ENCODE measurements at regions not wholly inside any gene's neighbourhood (a gene's known extent, or its start where the extent isn't known, plus 50 kb on each side); places are given as distances from the start of the nearest gene placed in this dataset.
"Not testable (repeated sequence)": the region's sequence is repeated elsewhere in the genome, so short reads cannot be mapped to it uniquely, and the experiment has no call there.

- Histone ChIP-seq H3K36me3 (ENCODE audit: control insufficient read depth, insufficient read depth, low read length) (no peaks in the 10 kb centered on the region), H3K4me3 (ENCODE audit: low read depth, low read length) (no peak overlapping the region), H3K27me3 (ENCODE audit: control insufficient read depth, insufficient read depth, low read length) (peaks cover 3% of the 10 kb centered on the region)
- ChIA-PET CTCF (interaction anchor here (1.1 kb wide), 1 partner anchor 20 kb away, joined by 4 read pairs; no protein-coding TSS in a partner anchor), POLR2A (no interaction called here)
- DNase-seq (ENCODE audit: low read depth) = no peak
- TF ChIP-seq, protein P1, sequence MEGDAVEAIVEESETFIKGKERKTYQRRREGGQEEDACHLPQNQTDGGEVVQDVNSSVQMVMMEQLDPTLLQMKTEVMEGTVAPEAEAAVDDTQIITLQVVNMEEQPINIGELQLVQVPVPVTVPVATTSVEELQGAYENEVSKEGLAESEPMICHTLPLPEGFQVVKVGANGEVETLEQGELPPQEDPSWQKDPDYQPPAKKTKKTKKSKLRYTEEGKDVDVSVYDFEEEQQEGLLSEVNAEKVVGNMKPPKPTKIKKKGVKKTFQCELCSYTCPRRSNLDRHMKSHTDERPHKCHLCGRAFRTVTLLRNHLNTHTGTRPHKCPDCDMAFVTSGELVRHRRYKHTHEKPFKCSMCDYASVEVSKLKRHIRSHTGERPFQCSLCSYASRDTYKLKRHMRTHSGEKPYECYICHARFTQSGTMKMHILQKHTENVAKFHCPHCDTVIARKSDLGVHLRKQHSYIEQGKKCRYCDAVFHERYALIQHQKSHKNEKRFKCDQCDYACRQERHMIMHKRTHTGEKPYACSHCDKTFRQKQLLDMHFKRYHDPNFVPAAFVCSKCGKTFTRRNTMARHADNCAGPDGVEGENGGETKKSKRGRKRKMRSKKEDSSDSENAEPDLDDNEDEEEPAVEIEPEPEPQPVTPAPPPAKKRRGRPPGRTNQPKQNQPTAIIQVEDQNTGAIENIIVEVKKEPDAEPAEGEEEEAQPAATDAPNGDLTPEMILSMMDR (IDR thresholded peaks at IDR 0.05; ENCODE audit: insufficient read depth, low read depth, low read length) = no peak
Observed at GRCh38 chr13:43946281-43946680, 66.6 kb downstream of the LACC1 start.

DNA sequence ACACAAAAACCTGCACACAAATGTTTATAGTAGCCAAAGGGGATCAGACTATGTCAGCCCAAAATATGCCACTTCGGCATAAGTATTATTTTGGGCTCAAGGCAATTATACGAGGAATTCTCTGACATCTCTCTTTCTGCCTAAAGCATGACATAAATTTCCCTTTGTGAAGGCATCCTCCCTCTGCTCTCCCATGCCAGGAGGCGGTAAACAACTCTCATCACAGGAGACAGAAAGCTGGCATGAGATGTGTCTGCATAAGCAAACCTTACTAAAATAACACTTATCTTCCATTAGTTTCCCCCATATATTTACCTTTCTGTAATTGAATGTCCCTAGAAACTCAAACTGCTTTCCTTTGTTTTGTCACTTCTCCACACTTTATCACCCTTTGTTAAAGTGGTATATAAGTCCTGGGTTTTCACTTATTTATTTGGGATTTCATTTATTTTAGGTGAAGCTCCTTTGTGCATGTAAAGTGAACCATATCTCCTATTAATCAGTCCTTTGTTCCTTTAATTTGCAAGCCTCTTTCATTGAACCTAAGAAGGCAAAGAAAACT lies 68.3 kb downstream of the LACC1 start:
- no peak for DNase-seq (ENCODE audit: low read depth)
- H3K36me3 ChIP-seq (ENCODE audit: control insufficient read depth, insufficient read depth, low read length) = no peaks in the 10 kb centered on the region
- no peak overlapping the region for H3K4me3 ChIP-seq (ENCODE audit: low read depth, low read length)
- peaks cover 1% of the 10 kb centered on the region; the same call in 1 of the 2 replicates for H3K27me3 ChIP-seq (ENCODE audit: control insufficient read depth, insufficient read depth, low read length)
- TF ChIP-seq, protein P1 (IDR thresholded peaks at IDR 0.05; ENCODE audit: insufficient read depth, low read depth, low read length) = no peak
- CTCF ChIA-PET = no interaction called here
- POLR2A ChIA-PET = no interaction called here

DNA sequence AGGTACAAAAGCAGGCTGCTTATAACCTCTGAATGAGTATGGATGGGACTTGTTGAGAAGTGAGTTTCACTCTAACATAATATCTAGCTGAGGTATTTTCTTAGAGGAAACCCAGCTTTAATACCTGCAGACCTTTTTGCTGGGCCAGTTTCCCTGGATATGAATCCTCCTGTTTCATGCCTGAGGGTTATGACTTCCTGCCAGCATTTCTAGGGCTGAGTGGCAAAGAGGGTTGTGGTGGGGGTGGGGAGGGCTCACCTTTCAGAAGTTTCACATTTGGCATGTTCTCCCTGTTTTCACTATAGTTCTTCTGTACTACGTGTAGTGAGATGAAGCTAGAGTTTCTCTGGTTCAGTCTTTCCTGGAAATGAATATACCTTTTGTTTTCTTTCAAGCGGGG lies 73.7 kb downstream of the LACC1 start:
- TF ChIP-seq, protein P1 (IDR thresholded peaks at IDR 0.05; ENCODE audit: insufficient read depth, low read depth, low read length) = no peak
- CTCF ChIA-PET = no interaction called here
- H3K27me3 ChIP-seq (ENCODE audit: control insufficient read depth, insufficient read depth, low read length) = peaks cover 2% of the 10 kb centered on the region

GRCh38 chr13:43956975-43957374 lies 77.3 kb downstream of the LACC1 start:
- CTCF ChIA-PET = interaction anchor here (2.2 kb wide), 1 partner anchor 8 kb away, joined by 4 read pairs; no protein-coding TSS in a partner anchor
- H3K4me3 ChIP-seq (ENCODE audit: low read depth, low read length); DNase-seq (ENCODE audit: low read depth); H3K36me3 ChIP-seq (ENCODE audit: control insufficient read depth, insufficient read depth, low read length); POLR2A ChIA-PET; H3K27me3 ChIP-seq (ENCODE audit: control insufficient read depth, insufficient read depth, low read length): not testable (repeated sequence)

More for the DNA sequence above, 73.7 kb downstream of the LACC1 start:
- DNase-seq (ENCODE audit: low read depth) = no peak
- H3K36me3 ChIP-seq (ENCODE audit: control insufficient read depth, insufficient read depth, low read length) = no peaks in the 10 kb centered on the region
- H3K4me3 ChIP-seq (ENCODE audit: low read depth, low read length) = no peak overlapping the region
- POLR2A ChIA-PET = no interaction called here

GRCh38 chr13:43959291-43959690 lies 79.6 kb downstream of the LACC1 start:
- TF ChIP-seq, protein P1 (IDR thresholded peaks at IDR 0.05; ENCODE audit: insufficient read depth, low read depth, low read length) = no peak
- ChIA-PET POLR2A (no interaction called here), CTCF (no interaction called here)
- H3K27me3 ChIP-seq (ENCODE audit: control insufficient read depth, insufficient read depth, low read length) = peaks cover 2% of the 10 kb centered on the region
- H3K4me3 ChIP-seq (ENCODE audit: low read depth, low read length) = no peak overlapping the region
- no peak for DNase-seq (ENCODE audit: low read depth)
- no peaks in the 10 kb centered on the region for H3K36me3 ChIP-seq (ENCODE audit: control insufficient read depth, insufficient read depth, low read length)

- TF ChIP-seq, protein P1 (IDR thresholded peaks at IDR 0.05; ENCODE audit: insufficient read depth, low read depth, low read length) = no peak
- no peak overlapping the region for H3K4me3 ChIP-seq (ENCODE audit: low read depth, low read length)
- no peaks in the 10 kb centered on the region for H3K36me3 ChIP-seq (ENCODE audit: control insufficient read depth, insufficient read depth, low read length)
- peaks cover 2% of the 10 kb centered on the region; the same call in 1 of the 2 replicates for H3K27me3 ChIP-seq (ENCODE audit: control insufficient read depth, insufficient read depth, low read length)
- ChIA-PET POLR2A (no interaction called here), CTCF (no interaction called here)
- no peak for DNase-seq (ENCODE audit: low read depth)
Observed at GRCh38 chr13:43961909-43962308, 82.2 kb downstream of the LACC1 start.

All from BJ (cell line).